ENCODE measurements at regions not wholly inside any gene's neighbourhood (a gene's known extent, or its start where the extent isn't known, plus 50 kb on each side); places are given as distances from the start of the nearest gene placed in this dataset.
"Not testable (repeated sequence)": the region's sequence is repeated elsewhere in the genome, so short reads cannot be mapped to it uniquely, and the experiment has no call there.

DNA sequence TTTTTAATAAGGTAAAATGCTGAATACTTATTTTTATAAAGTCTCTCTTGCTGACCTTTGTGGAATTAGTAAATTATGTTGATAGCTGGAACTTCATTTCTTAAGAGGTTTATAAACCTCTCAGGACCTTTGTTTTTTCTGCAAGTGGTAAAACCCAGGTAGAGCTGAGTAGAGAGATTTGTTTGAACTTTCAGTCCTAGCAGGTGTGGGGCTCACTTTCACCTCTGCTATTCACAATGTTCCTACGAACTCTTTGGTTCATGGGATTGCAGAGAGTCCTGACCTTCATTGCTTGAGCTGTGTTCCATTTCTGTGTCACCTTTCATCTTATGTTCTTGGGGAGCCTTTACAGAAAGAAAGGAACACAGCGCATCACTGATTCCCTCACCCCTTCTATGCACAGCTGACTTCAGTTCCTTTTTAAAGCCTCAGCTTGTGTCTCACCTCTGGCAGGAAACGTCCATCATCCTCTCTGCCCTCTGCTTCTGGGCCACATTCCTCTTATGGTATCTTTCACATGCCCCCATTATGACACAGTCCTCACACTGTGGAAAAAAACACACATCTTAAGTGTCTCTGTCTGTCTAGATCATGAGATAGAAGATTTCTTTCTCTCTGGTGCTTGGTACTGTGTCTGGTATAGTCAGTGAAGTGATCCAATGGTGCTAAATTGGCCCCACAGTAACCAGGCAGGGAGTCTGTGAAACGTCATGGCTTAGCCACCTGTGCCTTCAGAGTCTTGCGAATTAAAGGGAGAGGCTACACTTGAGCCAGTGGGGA lies 262.5 kb upstream of the B3GALT2 start:
- DNase-seq (ENCODE audit: low spot score) = no peak
- intact Hi-C loops (cut with DNase I) = no loop called here

DNA sequence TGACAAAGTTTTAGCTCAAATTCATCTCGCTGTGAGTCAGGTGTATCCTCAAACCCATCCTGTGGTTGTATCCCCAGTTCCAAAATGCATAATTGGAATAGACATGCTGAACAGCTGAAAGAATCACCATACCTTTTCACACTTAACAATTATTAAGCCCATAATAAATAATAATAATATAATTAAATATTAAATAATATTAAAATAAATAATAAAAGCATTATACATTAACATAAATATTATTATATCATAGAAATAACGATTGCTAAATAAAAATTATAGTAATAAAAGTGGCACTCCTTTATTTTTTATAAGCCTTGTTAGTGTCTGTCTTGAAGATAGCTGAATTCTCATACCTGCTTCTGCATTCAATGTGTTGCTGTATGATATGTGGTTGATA lies 257.5 kb upstream of the B3GALT2 start:
- no peak for DNase-seq (ENCODE audit: low spot score)

DNA sequence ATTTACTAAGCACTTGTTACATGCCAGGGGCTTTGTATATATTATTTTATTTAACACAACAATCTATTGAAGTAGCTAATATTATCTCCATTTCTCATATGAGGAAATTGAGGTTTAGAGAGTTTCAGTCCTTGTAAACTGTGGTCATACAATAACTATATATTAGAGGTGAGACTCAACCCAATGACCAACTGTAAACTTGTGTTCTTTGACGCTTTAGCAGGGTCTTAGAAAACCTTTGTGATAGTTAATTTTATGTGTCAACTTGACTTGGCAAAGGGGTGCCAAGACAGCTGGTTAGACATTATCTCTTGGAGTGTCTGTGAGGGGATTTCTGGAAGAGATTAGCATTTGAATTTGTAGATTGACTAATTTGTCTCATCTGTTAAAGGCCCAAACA lies 252.4 kb upstream of the B3GALT2 start:
- intact Hi-C loops (cut with DNase I) = no loop called here
- no peak for DNase-seq (ENCODE audit: low spot score)

More for the DNA sequence above, 257.5 kb upstream of the B3GALT2 start:
- intact Hi-C loops (cut with DNase I) = no loop called here

DNA sequence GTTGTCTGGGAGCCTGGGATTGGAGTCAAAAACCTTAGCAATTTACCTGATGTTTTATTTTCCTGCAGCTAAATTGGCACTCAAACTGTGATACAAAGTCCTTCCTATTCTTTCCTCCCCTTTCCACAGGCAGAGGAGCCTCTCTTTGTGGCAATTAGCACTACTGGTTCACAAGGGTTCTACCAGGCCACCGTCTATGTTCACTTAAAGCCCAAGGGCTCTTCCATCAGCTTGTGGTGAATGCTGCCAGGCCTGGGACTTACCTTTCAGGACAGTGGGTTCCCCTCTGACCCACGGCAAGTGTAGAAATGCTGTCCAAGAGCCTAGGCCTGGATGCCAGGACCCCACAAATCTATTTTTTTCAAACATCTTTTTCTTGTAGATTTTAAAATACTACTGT lies 251.9 kb upstream of the B3GALT2 start:
- DNase-seq (ENCODE audit: low spot score) = no peak
- intact Hi-C loops (cut with DNase I) = no loop called here

DNA sequence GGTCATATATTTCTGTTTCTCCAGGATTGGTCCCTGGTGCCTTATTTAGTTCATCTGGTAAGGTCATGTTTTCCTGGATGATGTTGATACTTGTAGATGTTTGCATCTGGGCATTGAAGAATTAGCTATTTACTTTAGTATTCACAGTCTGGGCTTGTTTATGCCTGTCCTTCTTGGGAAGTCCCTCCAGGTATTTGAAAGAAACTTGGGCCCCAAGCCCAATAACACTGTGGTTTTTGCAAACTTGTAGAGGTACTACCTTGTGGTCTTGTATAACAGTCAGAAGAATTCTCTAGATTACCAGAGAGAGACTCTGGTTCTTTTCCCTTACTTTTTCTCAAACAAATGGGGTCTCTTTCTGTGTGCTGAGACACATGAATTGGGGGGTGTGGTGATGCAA lies 251.4 kb upstream of the B3GALT2 start:
- no peak for DNase-seq (ENCODE audit: low spot score)
- intact Hi-C loops (cut with DNase I) = no loop called here

DNA sequence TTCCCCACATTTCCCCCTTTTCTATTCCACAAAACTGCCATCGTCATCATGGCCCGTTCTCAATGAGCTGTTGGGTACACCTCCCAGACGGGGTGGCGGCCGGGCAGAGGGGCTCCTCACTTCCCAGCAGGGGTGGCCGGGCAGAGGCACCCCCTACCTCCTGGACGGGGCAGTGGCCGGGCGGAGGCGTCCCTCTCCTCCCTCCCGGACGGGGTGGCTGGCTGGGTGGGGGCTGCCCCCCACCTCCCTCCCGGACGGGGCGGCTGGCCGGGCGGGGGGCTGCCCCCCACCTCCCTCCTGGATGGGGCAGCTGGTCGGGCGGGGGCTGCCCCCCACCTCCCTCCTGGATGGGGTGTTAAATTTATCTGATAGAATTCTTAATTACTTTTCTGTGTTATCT lies 250.9 kb upstream of the B3GALT2 start:
- intact Hi-C loops (cut with DNase I); DNase-seq (ENCODE audit: low spot score): not testable (repeated sequence)

DNA sequence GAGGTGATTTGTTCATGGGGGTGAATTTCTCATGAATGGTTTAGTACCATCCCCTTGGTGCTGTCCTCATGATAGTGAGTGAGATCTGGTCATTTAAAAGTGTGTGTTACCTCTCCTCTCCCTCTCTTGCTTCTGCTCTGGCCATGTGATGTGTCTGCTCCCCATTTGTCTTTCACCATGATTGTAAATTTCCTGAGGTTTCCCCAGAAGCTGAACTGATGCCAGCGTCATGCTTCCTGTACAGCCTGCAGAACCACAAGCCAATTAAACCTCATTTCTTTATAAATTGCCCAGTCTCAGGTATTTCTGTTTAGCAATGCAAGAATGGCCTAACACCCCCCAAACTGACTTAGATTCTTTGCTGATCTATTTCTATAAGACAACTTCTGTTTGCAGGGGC lies 249.4 kb upstream of the B3GALT2 start:
- intact Hi-C loops (cut with DNase I) = no loop called here

DNA sequence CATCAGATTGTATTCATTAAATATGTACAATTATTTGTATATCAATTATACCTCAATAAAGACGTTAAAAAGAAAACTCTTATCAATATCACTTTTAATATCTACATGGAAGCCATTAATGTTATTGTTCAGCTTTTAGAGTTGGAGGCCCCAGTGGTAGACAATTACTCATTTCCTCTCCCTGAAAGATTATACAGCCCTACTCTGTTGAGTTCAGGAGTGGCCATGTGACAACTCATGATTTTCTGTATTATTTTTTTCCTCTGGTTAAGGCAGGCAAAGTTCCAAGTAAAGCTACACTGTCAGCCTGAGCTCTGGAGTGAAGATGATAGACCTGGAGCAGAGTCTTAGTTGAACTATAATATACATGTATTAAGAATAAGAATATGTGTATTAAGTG lies 247.9 kb upstream of the B3GALT2 start:
- intact Hi-C loops (cut with DNase I) = no loop called here
- DNase-seq (ENCODE audit: low spot score) = no peak

More for the DNA sequence above, 249.4 kb upstream of the B3GALT2 start:
- no peak for DNase-seq (ENCODE audit: low spot score)

DNA sequence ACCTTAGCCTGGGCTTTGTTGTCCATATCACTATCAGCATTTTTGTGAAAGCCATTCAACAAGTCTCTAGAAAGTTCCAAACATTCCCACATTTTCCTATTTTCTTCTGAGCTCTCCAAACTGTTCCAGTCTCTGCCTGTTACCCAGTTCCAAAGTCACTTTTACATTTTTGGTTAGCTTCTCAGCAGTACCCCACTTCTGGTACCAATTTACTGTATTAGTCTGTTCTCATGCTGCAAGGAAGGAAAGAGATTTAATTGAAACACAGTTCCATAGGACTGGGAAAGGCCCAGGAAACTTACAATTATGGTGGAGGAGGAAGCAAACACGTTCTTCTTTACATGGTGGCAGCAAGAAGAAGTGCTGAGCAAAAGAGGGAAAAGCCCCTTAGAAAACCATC lies 247.2 kb upstream of the B3GALT2 start:
- intact Hi-C loops (cut with DNase I) = no loop called here

DNA sequence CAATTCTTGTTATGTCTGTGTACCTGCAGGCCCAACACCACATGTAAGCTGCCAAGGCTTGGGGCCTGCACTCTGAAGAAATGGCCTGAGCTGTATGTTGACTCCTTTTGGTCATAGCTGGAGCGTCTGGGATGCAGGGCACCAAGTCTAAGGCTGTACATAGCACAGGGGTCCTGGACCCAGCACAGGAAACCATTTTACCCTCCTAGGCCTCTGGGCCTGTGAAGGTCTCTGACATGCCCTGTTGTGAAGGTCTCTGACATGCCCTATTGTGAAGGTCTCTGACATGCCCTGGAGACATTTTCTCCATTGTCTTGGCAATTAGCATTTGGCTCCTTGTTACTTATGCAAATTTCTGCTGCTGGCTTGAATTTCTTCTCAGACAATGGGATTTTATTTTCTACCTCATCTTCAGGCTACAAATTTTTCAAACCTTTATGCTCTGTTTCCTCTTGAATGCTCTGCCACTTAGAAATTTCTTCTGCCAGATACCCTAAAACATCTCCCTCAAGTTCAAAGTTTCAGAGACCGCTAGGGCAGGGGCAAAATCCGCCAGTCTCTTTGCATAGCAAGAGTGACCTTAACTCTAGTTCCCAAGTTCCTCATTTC lies 246.7 kb upstream of the B3GALT2 start:
- intact Hi-C loops (cut with DNase I) = no loop called here
- DNase-seq (ENCODE audit: low spot score) = no peak

More for the DNA sequence above, 247.2 kb upstream of the B3GALT2 start:
- DNase-seq (ENCODE audit: low spot score) = no peak

DNA sequence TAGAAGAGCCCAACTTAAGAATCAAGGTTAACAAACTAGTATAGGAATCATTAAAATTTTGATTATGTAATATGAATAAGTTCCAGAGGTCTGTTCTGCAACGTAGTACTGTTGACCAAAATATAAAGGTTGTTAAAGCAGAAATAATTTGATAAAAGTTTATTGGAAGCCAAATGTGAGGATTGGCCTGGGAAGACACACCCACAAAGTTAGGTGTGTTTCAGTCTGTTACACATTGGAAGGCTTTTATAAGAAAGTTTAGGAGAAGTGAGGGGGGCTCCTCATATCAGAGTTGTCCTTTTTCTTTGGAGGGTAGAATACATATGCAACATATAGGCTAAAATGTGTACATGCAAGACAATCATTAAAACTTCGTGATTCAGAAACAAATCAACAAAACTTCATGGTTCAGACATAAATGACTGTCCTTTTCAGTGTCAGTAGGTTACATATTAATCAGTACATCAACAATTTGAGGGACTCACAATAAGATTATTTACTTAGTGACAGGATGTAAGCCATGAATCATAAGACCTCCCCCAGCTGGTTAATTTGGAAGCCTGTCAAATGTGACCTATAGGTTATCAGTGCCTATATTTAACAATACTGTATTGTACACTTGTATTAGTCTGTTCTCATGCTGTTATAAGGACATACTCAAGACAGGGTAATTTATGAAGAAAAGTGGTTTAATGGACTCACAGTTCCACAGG lies 245.0 kb upstream of the B3GALT2 start:
- DNase-seq (ENCODE audit: low spot score) = no peak
- intact Hi-C loops (cut with DNase I) = no loop called here

DNA sequence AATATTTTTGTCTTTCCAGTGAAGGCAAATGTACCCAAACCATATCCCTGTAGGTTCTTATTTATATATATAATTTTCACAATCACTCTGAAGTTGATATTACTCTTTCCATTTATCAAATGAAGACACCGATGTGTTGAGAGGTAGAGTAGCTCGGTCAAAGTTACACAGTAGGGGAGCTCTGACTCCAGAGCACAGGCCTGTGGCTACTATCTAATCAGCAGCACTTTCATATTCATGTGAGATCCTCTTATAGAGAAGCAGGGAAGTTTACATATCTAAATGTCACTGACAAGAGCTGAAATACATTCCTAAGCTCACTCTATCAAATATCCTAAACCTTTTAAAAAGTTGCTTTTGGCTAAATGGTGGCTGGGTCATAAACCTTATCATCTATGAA lies 241.1 kb upstream of the B3GALT2 start:
- intact Hi-C loops (cut with DNase I) = no loop called here
- DNase-seq (ENCODE audit: low spot score) = no peak

DNA sequence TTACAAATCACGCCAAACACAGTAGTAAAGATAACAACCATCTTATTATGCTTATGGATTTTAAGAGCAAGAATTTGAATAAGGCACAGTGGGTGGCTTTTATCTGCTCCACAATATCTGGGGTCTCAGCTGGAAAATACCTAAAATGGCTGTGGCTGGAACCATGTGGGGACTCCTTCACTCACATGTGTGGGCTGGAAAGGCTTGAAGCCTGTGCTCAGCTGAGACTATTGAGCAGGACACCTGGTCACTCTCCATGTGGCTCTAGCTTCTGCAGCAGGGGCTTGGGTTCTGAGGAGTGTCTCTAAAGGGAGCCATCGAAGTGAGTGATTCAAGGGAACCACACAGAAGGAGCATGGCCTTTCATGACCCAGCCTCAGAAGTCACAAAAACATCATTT lies 239.6 kb upstream of the B3GALT2 start:
- intact Hi-C loops (cut with DNase I) = no loop called here
- DNase-seq (ENCODE audit: low spot score) = no peak

DNA sequence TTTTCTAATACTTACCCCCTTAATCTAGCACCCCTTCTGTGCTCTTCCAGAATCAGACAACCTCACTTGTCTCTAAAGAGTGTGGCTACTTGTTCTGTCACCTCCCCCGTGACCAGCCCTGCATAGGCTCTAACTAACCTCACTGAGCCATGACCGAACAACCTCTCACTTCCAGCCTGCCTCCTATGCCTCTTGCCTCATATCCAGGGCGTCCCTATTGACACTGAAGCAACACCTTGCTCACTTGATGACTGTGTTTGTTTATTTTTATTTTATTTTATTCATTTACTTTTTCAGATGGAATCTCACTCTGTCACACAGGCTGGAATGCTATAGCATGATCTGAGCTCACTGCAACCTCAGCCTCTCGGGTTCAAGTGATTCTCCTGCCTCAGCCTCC lies 235.1 kb upstream of the B3GALT2 start:
- intact Hi-C loops (cut with DNase I) = no loop called here
- no peak for DNase-seq (ENCODE audit: low spot score)

DNA sequence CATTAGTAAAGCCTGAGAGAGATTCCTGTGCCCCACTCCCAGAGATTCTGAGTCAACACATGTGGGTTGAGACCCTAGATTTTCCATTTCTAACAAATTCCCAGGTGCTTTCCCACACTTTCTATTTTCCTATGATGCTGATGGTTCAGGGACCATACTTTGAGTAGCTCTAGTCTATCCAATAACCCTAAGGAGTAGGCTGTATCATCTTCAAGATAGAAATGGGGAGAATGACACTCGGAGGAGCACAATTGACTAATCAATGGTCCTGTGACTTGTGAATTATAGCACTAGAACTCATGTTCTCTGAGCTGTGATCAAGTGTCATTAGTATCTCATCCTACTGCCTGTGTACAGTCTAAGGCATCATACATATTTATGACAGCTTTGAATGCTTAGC lies 232.9 kb upstream of the B3GALT2 start:
- DNase-seq (ENCODE audit: low spot score) = no peak
- intact Hi-C loops (cut with DNase I) = loop anchor here (10.0 kb wide), 2 partner anchors 126 to 876 kb away; no protein-coding TSS in a partner anchor

DNA sequence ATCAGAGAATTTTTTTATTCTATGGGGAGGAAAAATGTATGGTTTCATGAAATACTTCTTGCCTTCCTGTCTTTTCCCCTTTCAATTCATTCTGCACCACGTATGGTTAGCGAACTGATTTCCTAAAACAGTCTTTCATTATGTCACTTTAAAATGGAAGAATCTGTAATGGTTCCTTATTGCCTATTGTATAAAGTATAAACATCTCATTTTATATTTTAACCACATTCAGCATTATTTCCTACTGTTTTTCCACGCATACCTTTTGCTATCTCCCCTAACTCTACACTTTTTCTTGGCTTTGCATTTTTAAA lies 232.3 kb upstream of the B3GALT2 start:
- no peak for DNase-seq (ENCODE audit: low spot score)
- intact Hi-C loops (cut with DNase I) = loop anchor here (10.0 kb wide), 2 partner anchors 126 to 876 kb away; no protein-coding TSS in a partner anchor

DNA sequence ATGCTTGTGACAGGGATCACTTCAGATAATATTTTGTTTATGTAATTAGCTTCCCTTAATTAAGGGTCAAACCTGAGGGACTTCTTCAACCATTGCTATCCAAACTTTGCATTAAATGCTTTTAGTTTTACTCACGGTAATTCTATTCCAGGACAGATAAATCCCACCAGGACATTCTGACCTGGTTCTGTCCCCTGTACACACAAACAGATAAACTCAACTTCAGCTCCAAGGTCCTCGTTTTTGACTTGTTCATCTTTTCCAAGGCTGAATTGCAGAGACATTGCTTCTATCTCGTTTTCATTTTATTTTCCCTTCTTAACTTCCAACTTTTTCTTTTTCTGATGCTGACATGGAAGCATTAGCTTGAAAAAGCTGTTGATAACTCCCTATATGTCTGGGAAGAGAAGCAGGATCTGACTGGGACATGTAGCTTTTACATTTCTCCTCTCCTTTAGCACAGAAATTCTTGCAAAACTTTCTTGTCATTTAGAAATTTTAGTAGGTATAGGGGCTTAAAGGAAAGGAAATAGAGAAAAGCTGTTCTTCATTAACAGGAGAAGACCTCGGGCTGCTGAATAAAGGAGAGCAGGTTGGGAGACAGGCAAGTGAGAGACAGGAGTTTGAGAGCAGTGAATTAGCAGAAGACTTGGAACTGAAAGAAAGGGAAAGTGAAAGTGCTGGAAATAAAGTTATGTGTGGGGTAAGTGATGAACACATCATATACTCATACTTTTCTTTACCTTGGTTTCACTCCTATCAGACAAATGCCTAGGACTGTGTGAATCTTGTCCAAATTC lies 231.7 kb upstream of the B3GALT2 start:
- intact Hi-C loops (cut with DNase I) = loop anchor here (10.0 kb wide), 2 partner anchors 127 to 877 kb away; no protein-coding TSS in a partner anchor
- no peak for DNase-seq (ENCODE audit: low spot score)

DNA sequence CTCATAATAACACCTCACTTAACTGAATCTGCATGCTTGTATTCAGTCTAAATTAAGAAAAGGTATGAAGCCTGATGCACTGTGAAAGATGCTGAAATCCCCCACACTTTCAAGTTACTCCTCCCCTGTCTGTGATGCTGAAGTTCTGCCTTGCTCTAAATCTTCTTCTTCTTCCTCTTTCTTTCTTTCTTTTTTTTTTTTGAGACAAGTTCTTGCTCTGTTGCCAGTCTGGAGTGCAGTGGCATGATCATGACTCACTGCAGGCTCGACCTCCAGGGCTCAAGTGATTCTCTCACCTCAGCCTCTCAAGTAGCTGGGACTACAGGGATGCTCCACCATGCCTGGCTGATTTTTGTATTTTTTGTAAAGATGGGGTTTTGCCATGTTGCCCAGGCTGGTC lies 231.0 kb upstream of the B3GALT2 start:
- intact Hi-C loops (cut with DNase I) = loop anchor here (10.0 kb wide), 2 partner anchors 127 to 877 kb away; no protein-coding TSS in a partner anchor
- DNase-seq (ENCODE audit: low spot score) = no peak

DNA sequence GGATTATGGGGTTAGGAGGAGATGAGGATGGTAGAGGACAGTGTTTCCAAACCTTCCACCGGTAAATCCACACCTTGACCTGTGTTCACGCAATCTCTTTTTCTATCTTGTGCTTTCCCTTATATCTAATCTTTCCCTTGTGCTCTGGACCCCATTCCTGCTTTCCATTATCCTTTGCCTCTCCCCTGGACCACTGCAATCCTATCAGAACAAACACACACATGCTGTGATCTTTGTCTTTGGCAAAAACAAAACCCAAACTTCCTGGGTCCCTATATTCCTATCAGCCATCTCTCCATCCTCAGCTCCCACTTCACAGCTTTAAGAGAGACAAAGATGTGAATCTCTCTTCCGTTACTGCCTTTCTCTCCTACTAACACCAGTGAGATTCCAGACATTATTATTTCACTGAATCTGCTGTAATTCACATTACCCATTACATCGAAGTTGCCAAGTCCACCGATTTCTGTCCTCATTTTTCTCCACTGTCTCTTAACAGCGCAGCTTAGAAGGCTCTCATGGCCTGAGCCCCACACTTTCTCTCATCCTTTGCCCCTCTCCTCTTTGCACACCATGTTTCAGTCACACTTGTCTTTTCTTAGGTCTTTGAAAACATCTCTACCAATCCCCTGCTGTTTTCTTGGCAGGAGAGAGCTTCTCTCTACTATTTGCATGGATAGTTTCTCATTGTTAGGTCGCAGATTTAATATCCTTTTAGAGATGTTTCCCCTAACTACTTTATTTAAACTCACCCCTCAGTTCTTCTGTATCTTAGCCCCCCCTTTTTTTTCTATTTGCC lies 230.0 kb upstream of the B3GALT2 start:
- intact Hi-C loops (cut with DNase I) = loop anchor here (10.0 kb wide), 2 partner anchors 128 to 878 kb away; no protein-coding TSS in a partner anchor
- DNase-seq (ENCODE audit: low spot score) = no peak
